T1000 (cell line): ENCODE measurements at regions not wholly inside any gene's neighbourhood (a gene's known extent, or its start where the extent isn't known, plus 50 kb on each side); places are given as distances from the start of the nearest gene placed in this dataset.
"Not testable (repeated sequence)": the region's sequence is repeated elsewhere in the genome, so short reads cannot be mapped to it uniquely, and the experiment has no call there.

Experiments
- DNase-seq: peaks from one replicate; lab custom pipeline; 2025; ENCODE audit warnings: mixed read lengths; lab: John Stamatoyannopoulos, UW

- DNase-seq: no peak
Measured at GRCh38 chr11:50247309-50247874, 214.7 kb downstream of the OR4C45 start.

GRCh38 chr11:50267851-50268250 lies 235.2 kb downstream of the OR4C45 start:
- DNase-seq: no peak

GRCh38 chr11:50275133-50275532 lies 242.5 kb downstream of the OR4C45 start:
- DNase-seq: no peak

- no peak for DNase-seq
Measured at GRCh38 chr11:50278756-50279155, 246.1 kb downstream of the OR4C45 start.

GRCh38 chr11:50298182-50298988 lies 265.7 kb downstream of the OR4C45 start:
- DNase-seq: no peak

GRCh38 chr11:50330723-50331122 lies 298.0 kb downstream of the OR4C45 start:
- DNase-seq: not testable (repeated sequence)

- no peak for DNase-seq
Measured at GRCh38 chr11:50333861-50334260, 301.2 kb downstream of the OR4C45 start.

- DNase-seq: not testable (repeated sequence)
Measured at GRCh38 chr11:50337432-50337831, 304.8 kb downstream of the OR4C45 start.

GRCh38 chr11:50348018-50348417 lies 315.3 kb downstream of the OR4C45 start:
- DNase-seq: not testable (repeated sequence)

GRCh38 chr11:50379484-50379883 lies 346.8 kb downstream of the OR4C45 start:
- DNase-seq: no peak

GRCh38 chr11:50394017-50394416 lies 361.3 kb downstream of the OR4C45 start:
- no peak for DNase-seq

- DNase-seq: no peak
Measured at GRCh38 chr11:50412832-50413231, 380.2 kb downstream of the OR4C45 start.

- no peak for DNase-seq
Measured at GRCh38 chr11:50423208-50423607, 390.5 kb downstream of the OR4C45 start.
